WTC11 (cell line): ENCODE measurements at regions not wholly inside any gene's neighbourhood (a gene's known extent, or its start where the extent isn't known, plus 50 kb on each side); places are given as distances from the start of the nearest gene placed in this dataset.
A peak's percentile ranks its signal among the peaks of the same experiment; 100 is the strongest.

Source experiments
- ATAC-seq: fragments of 200-7000 bp; cut with Tn5 transposase; 2 replicates; pipeline ENCODE4 v1.10.0; 2021; ENCODE audit warnings: mild to moderate bottlenecking, moderate library complexity
- CTCF ChIA-PET: fragments of 300-600 bp; sonication (Branson Sonifier 250); formaldehyde crosslinking; loops from one replicate; lab custom pipeline; 2021; ENCODE audit warnings: antibody characterized with exemption; lab: Charles Lee
- POLR2A ChIA-PET: fragments of 350-600 bp; sonication (Branson Sonifier 250); formaldehyde crosslinking; loops from one replicate; lab custom pipeline; 2021; ENCODE audit warnings: antibody characterized with exemption; lab: Charles Lee
- DNase-seq: peaks from one replicate; pipeline ENCODE4 v3.0.0; 2021; ENCODE audit warnings: low spot score
- H3K27ac Mint-ChIP-seq: 2 replicates; pipeline ENCODE4 v1.8.0; 2021; ENCODE audit warnings: mixed read lengths
- H3K27me3 Mint-ChIP-seq: 2 replicates; pipeline ENCODE4 v1.8.0; 2021; ENCODE audit warnings: low read depth, mild to moderate bottlenecking, moderate library complexity, mixed read lengths
- H3K36me3 Mint-ChIP-seq: 2 replicates; pipeline ENCODE4 v1.8.0; 2021; ENCODE audit warnings: mixed read lengths
- H3K4me1 Mint-ChIP-seq: 2 replicates; pipeline ENCODE4 v1.8.0; 2022; ENCODE audit warnings: mixed read lengths
- H3K4me3 Mint-ChIP-seq: 2 replicates; pipeline ENCODE4 v1.8.0; 2021; ENCODE audit warnings: mild to moderate bottlenecking, moderate library complexity, mixed read lengths
- H3K9me3 Mint-ChIP-seq: 2 replicates; pipeline ENCODE4 v1.8.0; 2021; ENCODE audit warnings: mixed read lengths
- ESRRA ChIP-seq: sonication (generic); formaldehyde crosslinking; IDR thresholded peaks from 2 replicates; pipeline ENCODE4 v1.8.1; 2022; ENCODE audit warnings: mild to moderate bottlenecking, missing genetic modification reagents, borderline replicate concordance
- HMGA2 ChIP-seq: fragments of 250-450 bp; sonication (Bioruptor Pico); IDR thresholded peaks from 2 replicates; pipeline ENCODE4 v1.4.0; 2021; ENCODE audit warnings: mild to moderate bottlenecking, moderate library complexity
- IRF2 ChIP-seq: sonication (generic); formaldehyde crosslinking; IDR thresholded peaks from 2 replicates; pipeline ENCODE4 v1.8.0; 2022; ENCODE audit warnings: low read depth, missing genetic modification reagents, borderline replicate concordance
- JAZF1 ChIP-seq: fragments of 250-450 bp; sonication (Bioruptor Pico); IDR thresholded peaks from 2 replicates; pipeline ENCODE4 v1.9.0; 2021; ENCODE audit warnings: moderate library complexity, mild to moderate bottlenecking, inconsistent platforms
- KAT7 ChIP-seq: sonication (generic); formaldehyde crosslinking; IDR thresholded peaks from 2 replicates; pipeline ENCODE4 v1.8.1; 2023; ENCODE audit warnings: missing genetic modification reagents, mild to moderate bottlenecking, borderline replicate concordance
- MXD4 ChIP-seq: fragments of 250-450 bp; sonication (Bioruptor Pico); IDR thresholded peaks from 2 replicates; pipeline ENCODE4 v1.8.0; 2021; ENCODE audit warnings: mild to moderate bottlenecking, moderate library complexity, borderline replicate concordance
- MYBL2 ChIP-seq: sonication (generic); formaldehyde crosslinking; IDR thresholded peaks from 2 replicates; pipeline ENCODE4 v1.8.1; 2023; ENCODE audit warnings: mild to moderate bottlenecking, moderate library complexity, missing genetic modification reagents
- NFYB ChIP-seq: sonication (generic); formaldehyde crosslinking; conservative IDR thresholded peaks from 2 replicates; pipeline ENCODE4 v1.8.0; 2022; ENCODE audit warnings: low read depth, missing genetic modification reagents
- NR2C2 ChIP-seq: sonication (generic); formaldehyde crosslinking; IDR thresholded peaks from 2 replicates; pipeline ENCODE4 v1.8.0; 2022; ENCODE audit warnings: mild to moderate bottlenecking, missing genetic modification reagents
- ZBTB21 ChIP-seq: sonication (generic); formaldehyde crosslinking; IDR thresholded peaks from 2 replicates; pipeline ENCODE4 v1.8.1; 2023; ENCODE audit warnings: mild to moderate bottlenecking, missing genetic modification reagents, borderline replicate concordance
- ZNF121 ChIP-seq: sonication (generic); formaldehyde crosslinking; IDR thresholded peaks from 2 replicates; pipeline ENCODE4 v1.8.0; 2023; ENCODE audit warnings: missing genetic modification reagents
- ZNF232 ChIP-seq: sonication (generic); formaldehyde crosslinking; IDR thresholded peaks from 2 replicates; pipeline ENCODE4 v1.8.0; 2022; ENCODE audit warnings: mild to moderate bottlenecking, missing genetic modification reagents
- ZNF671 ChIP-seq: fragments of 250-450 bp; sonication (Bioruptor Pico); IDR thresholded peaks from 2 replicates; pipeline ENCODE4 v1.8.0; 2021; ENCODE audit warnings: mild to moderate bottlenecking
- TF ChIP-seq, protein P1 (sequence below): sonication (generic); formaldehyde crosslinking; IDR thresholded peaks from 2 replicates; pipeline ENCODE4 v1.8.1; 2023; ENCODE audit warnings: mild to moderate bottlenecking, missing genetic modification reagents
- TF ChIP-seq, protein P2 (sequence below): sonication (generic); formaldehyde crosslinking; IDR thresholded peaks from 2 replicates; pipeline ENCODE4 v1.8.0; 2023; ENCODE audit warnings: missing genetic modification reagents
- TF ChIP-seq, protein P3 (sequence below): fragments of 250-450 bp; sonication (Bioruptor Pico); IDR thresholded peaks from 2 replicates; pipeline ENCODE4 v1.9.0; 2021; ENCODE audit warnings: mild to moderate bottlenecking
- TF ChIP-seq, protein P4 (sequence below): sonication (generic); formaldehyde crosslinking; conservative IDR thresholded peaks from 2 replicates; pipeline ENCODE4 v1.8.1; 2022; ENCODE audit warnings: mild to moderate bottlenecking, missing genetic modification reagents
- TF ChIP-seq, protein P5 (sequence below): fragments of 250-450 bp; sonication (Bioruptor Pico); IDR thresholded peaks from 2 replicates; pipeline ENCODE4 v2.1.2; 2022; ENCODE audit warnings: mild to moderate bottlenecking, moderate library complexity

DNA sequence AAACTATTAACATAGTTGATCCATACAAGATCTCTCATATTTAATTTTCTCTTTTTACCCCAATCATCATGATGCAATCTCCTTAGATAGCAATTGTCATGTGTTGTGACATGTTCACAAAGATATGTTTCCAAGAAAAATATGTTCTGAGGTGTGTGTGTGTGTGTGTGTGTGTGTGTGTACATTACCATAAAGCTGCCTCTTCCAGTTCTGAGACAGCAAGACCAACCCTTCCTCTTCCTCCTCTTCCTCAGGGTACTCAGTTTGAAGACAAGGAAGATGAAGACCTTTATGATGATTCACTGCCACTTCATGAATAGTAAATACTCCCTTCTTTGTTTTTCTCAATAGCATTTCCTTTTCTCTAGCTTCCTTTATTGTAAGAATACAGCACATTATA lies 303.3 kb upstream of the PRDM9 start:
- Mint-ChIP-seq H3K36me3 (peaks cover 2% of the 10 kb centered on the region; the same call in 1 of the 2 replicates), H3K27me3 (no peaks in the 10 kb centered on the region), H3K4me1 (peaks cover 4% of the 10 kb centered on the region), H3K4me3 (no peak overlapping the region), H3K27ac (no peak overlapping the region), H3K9me3 (peaks cover 31% of the 10 kb centered on the region)
- ATAC-seq (no peak), DNase-seq (no peak)
- POLR2A ChIA-PET: no interaction called here
- CTCF ChIA-PET: no interaction called here
- TF ChIP-seq NR2C2 (CRISPR knock-in tag) (no peak), JAZF1 (no peak), KAT7 (no peak), ZBTB21 (no peak), HMGA2 (CRISPR knock-in tag) (no peak), NFYB (CRISPR knock-in tag) (no peak), MXD4 (no peak), MYBL2 (no peak), ZNF671 (no peak), IRF2 (CRISPR knock-in tag) (no peak), ZNF232 (no peak)
- TF ChIP-seq, protein P1, sequence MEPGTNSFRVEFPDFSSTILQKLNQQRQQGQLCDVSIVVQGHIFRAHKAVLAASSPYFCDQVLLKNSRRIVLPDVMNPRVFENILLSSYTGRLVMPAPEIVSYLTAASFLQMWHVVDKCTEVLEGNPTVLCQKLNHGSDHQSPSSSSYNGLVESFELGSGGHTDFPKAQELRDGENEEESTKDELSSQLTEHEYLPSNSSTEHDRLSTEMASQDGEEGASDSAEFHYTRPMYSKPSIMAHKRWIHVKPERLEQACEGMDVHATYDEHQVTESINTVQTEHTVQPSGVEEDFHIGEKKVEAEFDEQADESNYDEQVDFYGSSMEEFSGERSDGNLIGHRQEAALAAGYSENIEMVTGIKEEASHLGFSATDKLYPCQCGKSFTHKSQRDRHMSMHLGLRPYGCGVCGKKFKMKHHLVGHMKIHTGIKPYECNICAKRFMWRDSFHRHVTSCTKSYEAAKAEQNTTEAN: no peak
- TF ChIP-seq, protein P2, sequence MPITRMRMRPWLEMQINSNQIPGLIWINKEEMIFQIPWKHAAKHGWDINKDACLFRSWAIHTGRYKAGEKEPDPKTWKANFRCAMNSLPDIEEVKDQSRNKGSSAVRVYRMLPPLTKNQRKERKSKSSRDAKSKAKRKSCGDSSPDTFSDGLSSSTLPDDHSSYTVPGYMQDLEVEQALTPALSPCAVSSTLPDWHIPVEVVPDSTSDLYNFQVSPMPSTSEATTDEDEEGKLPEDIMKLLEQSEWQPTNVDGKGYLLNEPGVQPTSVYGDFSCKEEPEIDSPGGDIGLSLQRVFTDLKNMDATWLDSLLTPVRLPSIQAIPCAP (CRISPR knock-in tag): no peak
- TF ChIP-seq, protein P3, sequence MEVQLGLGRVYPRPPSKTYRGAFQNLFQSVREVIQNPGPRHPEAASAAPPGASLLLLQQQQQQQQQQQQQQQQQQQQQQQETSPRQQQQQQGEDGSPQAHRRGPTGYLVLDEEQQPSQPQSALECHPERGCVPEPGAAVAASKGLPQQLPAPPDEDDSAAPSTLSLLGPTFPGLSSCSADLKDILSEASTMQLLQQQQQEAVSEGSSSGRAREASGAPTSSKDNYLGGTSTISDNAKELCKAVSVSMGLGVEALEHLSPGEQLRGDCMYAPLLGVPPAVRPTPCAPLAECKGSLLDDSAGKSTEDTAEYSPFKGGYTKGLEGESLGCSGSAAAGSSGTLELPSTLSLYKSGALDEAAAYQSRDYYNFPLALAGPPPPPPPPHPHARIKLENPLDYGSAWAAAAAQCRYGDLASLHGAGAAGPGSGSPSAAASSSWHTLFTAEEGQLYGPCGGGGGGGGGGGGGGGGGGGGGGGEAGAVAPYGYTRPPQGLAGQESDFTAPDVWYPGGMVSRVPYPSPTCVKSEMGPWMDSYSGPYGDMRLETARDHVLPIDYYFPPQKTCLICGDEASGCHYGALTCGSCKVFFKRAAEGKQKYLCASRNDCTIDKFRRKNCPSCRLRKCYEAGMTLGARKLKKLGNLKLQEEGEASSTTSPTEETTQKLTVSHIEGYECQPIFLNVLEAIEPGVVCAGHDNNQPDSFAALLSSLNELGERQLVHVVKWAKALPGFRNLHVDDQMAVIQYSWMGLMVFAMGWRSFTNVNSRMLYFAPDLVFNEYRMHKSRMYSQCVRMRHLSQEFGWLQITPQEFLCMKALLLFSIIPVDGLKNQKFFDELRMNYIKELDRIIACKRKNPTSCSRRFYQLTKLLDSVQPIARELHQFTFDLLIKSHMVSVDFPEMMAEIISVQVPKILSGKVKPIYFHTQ (CRISPR knock-in tag): no peak
- TF ChIP-seq, protein P4, sequence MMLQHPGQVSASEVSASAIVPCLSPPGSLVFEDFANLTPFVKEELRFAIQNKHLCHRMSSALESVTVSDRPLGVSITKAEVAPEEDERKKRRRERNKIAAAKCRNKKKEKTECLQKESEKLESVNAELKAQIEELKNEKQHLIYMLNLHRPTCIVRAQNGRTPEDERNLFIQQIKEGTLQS: no peak
- TF ChIP-seq, protein P5, sequence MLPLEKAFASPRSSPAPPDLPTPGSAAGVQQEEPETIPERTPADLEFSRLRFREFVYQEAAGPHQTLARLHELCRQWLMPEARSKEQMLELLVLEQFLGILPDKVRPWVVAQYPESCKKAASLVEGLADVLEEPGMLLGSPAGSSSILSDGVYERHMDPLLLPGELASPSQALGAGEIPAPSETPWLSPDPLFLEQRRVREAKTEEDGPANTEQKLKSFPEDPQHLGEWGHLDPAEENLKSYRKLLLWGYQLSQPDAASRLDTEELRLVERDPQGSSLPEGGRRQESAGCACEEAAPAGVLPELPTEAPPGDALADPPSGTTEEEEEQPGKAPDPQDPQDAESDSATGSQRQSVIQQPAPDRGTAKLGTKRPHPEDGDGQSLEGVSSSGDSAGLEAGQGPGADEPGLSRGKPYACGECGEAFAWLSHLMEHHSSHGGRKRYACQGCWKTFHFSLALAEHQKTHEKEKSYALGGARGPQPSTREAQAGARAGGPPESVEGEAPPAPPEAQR (CRISPR knock-in tag): no peak

DNA sequence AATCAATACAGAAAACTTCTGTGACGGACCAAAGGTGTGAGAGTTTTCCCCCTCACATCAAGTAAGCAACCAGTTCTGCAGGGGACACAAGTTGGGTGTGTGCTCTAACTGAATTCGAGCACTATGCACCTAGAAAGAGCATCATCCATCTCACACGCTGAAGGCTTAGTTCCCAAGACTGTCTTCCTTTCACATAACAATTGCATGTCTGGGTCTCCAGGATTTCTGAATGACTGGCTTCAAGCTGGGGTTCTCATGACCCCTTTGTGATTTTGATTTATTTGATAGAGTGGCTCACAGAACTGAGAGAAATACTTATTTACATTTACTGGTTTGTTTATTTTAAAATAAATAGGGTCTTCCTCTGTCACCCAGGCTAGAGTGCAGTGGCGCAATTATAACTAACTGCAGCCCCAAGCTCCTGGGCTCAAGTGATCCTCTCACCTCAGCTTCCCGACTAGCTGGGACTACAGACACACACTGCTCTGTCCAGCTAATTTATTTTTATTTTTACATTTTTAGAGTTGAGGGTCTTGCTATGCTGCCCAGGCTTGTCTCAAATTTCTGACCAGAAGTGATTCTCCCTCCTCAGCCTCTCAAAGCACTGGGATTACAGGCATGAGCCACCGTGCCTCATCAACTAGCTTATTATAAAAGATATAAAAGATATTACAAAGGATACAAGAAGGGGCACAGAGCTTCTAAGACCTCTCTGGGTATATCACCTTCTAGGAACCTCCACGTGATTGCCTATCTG lies 316.7 kb upstream of the CDH12 start:
- POLR2A ChIA-PET: no interaction called here
- Mint-ChIP-seq H3K4me3 (no peak overlapping the region), H3K27me3 (peaks cover 6% of the 10 kb centered on the region), H3K36me3 (peaks cover 17% of the 10 kb centered on the region), H3K9me3 (peaks cover 30% of the 10 kb centered on the region), H3K27ac (no peak overlapping the region), H3K4me1 (peaks cover 8% of the 10 kb centered on the region)
- CTCF ChIA-PET: interaction anchor here (1.9 kb wide), 1 partner anchor 39 kb away, joined by 7 read pairs; no protein-coding TSS in a partner anchor
- DNase-seq: no peak
- ATAC-seq: peak; percentile 92
- TF ChIP-seq ZNF121 (CRISPR knock-in tag) (peak; percentile 65; the same call in 1 of the 2 replicates), ESRRA (no peak)
